ENCODE measurements at regions not wholly inside any gene's neighbourhood (a gene's known extent, or its start where the extent isn't known, plus 50 kb on each side); places are given as distances from the start of the nearest gene placed in this dataset.

DNA sequence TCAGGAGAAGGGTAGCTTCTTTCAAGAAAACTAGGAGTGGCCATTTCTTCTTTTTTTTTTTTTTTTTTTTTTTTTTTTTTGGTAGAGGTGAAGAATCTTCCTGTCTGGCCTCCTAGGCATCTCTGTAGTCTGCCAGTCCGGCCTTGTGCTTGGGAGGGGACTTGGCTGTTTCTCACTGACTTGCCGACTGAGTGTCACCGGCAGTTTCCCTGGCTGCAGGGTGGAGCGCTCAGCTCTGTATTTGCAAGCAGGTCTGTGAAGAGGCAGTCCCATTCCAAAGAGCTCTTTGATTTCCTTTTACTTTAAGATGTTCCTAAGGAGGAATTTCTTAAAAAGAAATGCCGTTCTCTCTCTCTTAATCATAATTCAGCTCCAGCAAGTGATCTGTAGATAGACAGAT, 212.6 kb downstream of the ADRA2A start:
- TF ChIP-seq TAF1 (IDR thresholded peaks at IDR 0.05; ENCODE audit: low read depth, low read length) (no peak), POLR2AphosphoS5 (IDR thresholded peaks at IDR 0.05; ENCODE audit: low read depth, low read length) (no peak), POLR2A (IDR thresholded peaks at IDR 0.05; ENCODE audit: low read depth, low read length) (no peak), SPI1 (IDR thresholded peaks at IDR 0.05; ENCODE audit: low read depth, low read length) (no peak), POU2F2 (IDR thresholded peaks at IDR 0.05; ENCODE audit: low read depth, low read length) (no peak)

Data from GM12891 (cell line).